SK-N-SH (cell line): ENCODE measurements at regions not wholly inside any gene's neighbourhood (a gene's known extent, or its start where the extent isn't known, plus 50 kb on each side); places are given as distances from the start of the nearest gene placed in this dataset.

Experiments used
- CTCF ChIA-PET: fragments of 300-600, 350-600 bp; formaldehyde crosslinking; extraction: SDS; loops from one replicate; lab custom pipeline; 2021; lab: Yijun Ruan, JAX
- POLR2A ChIA-PET: fragments of 350-600 bp; sonication (Branson Sonifier 250); formaldehyde crosslinking; extraction: SDS; loops from one replicate; lab custom pipeline; 2020; ENCODE audit warnings: antibody characterized with exemption, inconsistent platforms; lab: Yijun Ruan, JAX
- DNase-seq: peaks from one replicate; pipeline ENCODE4 v3.0.0; 2012
- H2AFZ ChIP-seq: fragments of 200-600 bp; sonication (generic); 2 replicates; pipeline ENCODE4 v1.8.1; 2016; ENCODE audit warnings: antibody characterized with exemption, mild to moderate bottlenecking, low read depth
- H3F3A ChIP-seq: fragments of 200-600 bp; sonication (generic); replicated peaks from 2 replicates; pipeline ENCODE3; 2016; ENCODE audit warnings: antibody characterized with exemption, mild to moderate bottlenecking; ENCODE audit not compliant: insufficient read depth
- H3K27ac ChIP-seq, 2 experiments: fragments of 200-500 bp in 1 of 2; fragments of 200-600 bp in 1 of 2; sonication (Bioruptor generic) in 1 of 2; sonication (generic), shearing (Covaris generic) in 1 of 2; 2 replicates each; pipeline versions ENCODE4 v1.5.1 to v1.6.1; 2014 to 2016; ENCODE audit warnings: low read depth in 2 of 2, inconsistent platforms in 1 of 2, low read length in 1 of 2, mild to moderate bottlenecking in 1 of 2, mixed read lengths in 1 of 2
- H3K27me3 ChIP-seq: fragments of 200-600 bp; sonication (generic), shearing (Covaris generic); 2 replicates; pipeline ENCODE4 v1.6.1; 2016; ENCODE audit warnings: mixed run types; ENCODE audit not compliant: insufficient read depth
- H3K36me3 ChIP-seq, 2 experiments: fragments of 200-500 bp in 1 of 2; fragments of 200-600 bp in 1 of 2; sonication (Bioruptor generic) in 1 of 2; sonication (generic) in 1 of 2; replicated peaks in 1 of 2; 2 replicates each; pipeline versions ENCODE3 to v1.5.1; 2014 to 2016; ENCODE audit warnings: low read length in 1 of 2, mild to moderate bottlenecking in 1 of 2; ENCODE audit not compliant: insufficient read depth in 2 of 2, control insufficient read depth in 1 of 2
- H3K4me1 ChIP-seq, 2 experiments: fragments of 200-500 bp in 1 of 2; fragments of 200-600 bp in 1 of 2; sonication (Bioruptor generic) in 1 of 2; sonication (generic), shearing (Covaris generic) in 1 of 2; 2 replicates each; pipeline versions ENCODE4 v1.5.1 to v1.6.1; 2014 to 2016; ENCODE audit warnings: low read depth in 1 of 2, low read length in 1 of 2, mixed run types in 1 of 2; ENCODE audit not compliant: insufficient read depth in 2 of 2, control insufficient read depth in 1 of 2
- H3K4me2 ChIP-seq: fragments of 200-600 bp; sonication (generic), shearing (Covaris generic); 2 replicates; pipeline ENCODE4 v1.6.1; 2017; ENCODE audit warnings: mixed run types
- H3K4me3 ChIP-seq, 2 experiments: fragments of 200-500 bp in 1 of 2; fragments of 200-600 bp in 1 of 2; sonication (Bioruptor generic) in 1 of 2; sonication (generic), shearing (Covaris generic) in 1 of 2; 2 replicates each; pipeline versions ENCODE4 v1.5.1 to v1.8.1; 2014 to 2016; ENCODE audit warnings: low read depth in 2 of 2, inconsistent platforms in 1 of 2, low read length in 1 of 2, mild to moderate bottlenecking in 1 of 2, mixed read lengths in 1 of 2, moderate library complexity in 1 of 2
- H3K79me2 ChIP-seq: fragments of 200-600 bp; sonication (generic); 2 replicates; pipeline ENCODE4 v1.8.1; 2017; ENCODE audit warnings: mild to moderate bottlenecking; ENCODE audit not compliant: insufficient read depth
- H3K9ac ChIP-seq: fragments of 200-600 bp; sonication (generic); 2 replicates; pipeline ENCODE4 v1.6.1; 2017; ENCODE audit warnings: mixed run types
- H3K9me2 ChIP-seq: fragments of 200-600 bp; sonication (generic); 2 replicates; pipeline ENCODE4 v1.6.1; 2017; ENCODE audit warnings: mixed run types
- H3K9me3 ChIP-seq: fragments of 200-600 bp; sonication (generic); 2 replicates; pipeline ENCODE4 v1.6.1; 2017; ENCODE audit warnings: mixed run types, mild to moderate bottlenecking, moderate library complexity
- H4K20me1 ChIP-seq: fragments of 200-600 bp; sonication (generic); 2 replicates; pipeline ENCODE4 v1.6.1; 2017; ENCODE audit warnings: mild to moderate bottlenecking, mixed run types; ENCODE audit not compliant: insufficient read depth
- ELF1 ChIP-seq: IDR thresholded peaks from 2 replicates; pipeline ENCODE4 v1.4.0; 2012
- EP300 ChIP-seq, 2 experiments: IDR thresholded peaks; 2 replicates each; pipeline versions ENCODE4 v1.4.0 to v1.6.1; 2012; ENCODE audit warnings: borderline replicate concordance in 1 of 2, low read depth in 1 of 2, low read length in 1 of 2
- GATA2 ChIP-seq: sonication (generic); formaldehyde crosslinking; IDR thresholded peaks from 2 replicates; pipeline ENCODE4 v1.5.0; 2020; ENCODE audit warnings: mild to moderate bottlenecking, missing genetic modification reagents
- IRF3 ChIP-seq: fragments of 150-350 bp; IDR thresholded peaks from 2 replicates; pipeline ENCODE4 v1.6.1; 2016; ENCODE audit warnings: mild to moderate bottlenecking, low read depth, low read length
- JUND ChIP-seq: IDR thresholded peaks from 2 replicates; pipeline ENCODE4 v1.4.0; 2012
- MAX ChIP-seq: IDR thresholded peaks from 2 replicates; pipeline ENCODE4 v1.4.0; 2012; ENCODE audit warnings: low read depth
- MEF2A ChIP-seq: IDR thresholded peaks from 2 replicates; pipeline ENCODE4 v1.4.0; 2012; ENCODE audit warnings: low read depth, borderline replicate concordance
- NRF1 ChIP-seq: IDR thresholded peaks from 2 replicates; pipeline ENCODE4 v1.6.1; 2012; ENCODE audit warnings: low read depth, mild to moderate bottlenecking, low read length
- POLR2AphosphoS5 ChIP-seq: IDR thresholded peaks from 2 replicates; pipeline ENCODE4 v1.6.1; 2012; ENCODE audit warnings: low read depth, low read length
- RAD21 ChIP-seq: IDR thresholded peaks from 2 replicates; pipeline ENCODE4 v1.6.1; 2012; ENCODE audit warnings: mild to moderate bottlenecking, low read length
- RFX5 ChIP-seq: IDR thresholded peaks from 2 replicates; pipeline ENCODE4 v1.6.1; 2012; ENCODE audit warnings: mild to moderate bottlenecking, improper control_type of control experiment, low read length
- USF1 ChIP-seq: IDR thresholded peaks from 2 replicates; pipeline ENCODE4 v1.4.0; 2012; ENCODE audit warnings: low read depth, borderline replicate concordance
- ZBTB33 ChIP-seq: IDR thresholded peaks from 2 replicates; pipeline ENCODE4 v1.4.0; 2012; ENCODE audit warnings: low read depth, borderline replicate concordance

GRCh38 chr13:38239874-38240273, 109.8 kb upstream of the UFM1 start:
- DNase-seq, result no peak
- H3K9me2 ChIP-seq, result no peaks in the 10 kb centered on the region

More at GRCh38 chr13:38239874-38240273, 109.8 kb upstream of the UFM1 start:
- no peak overlapping the region for H3K9ac ChIP-seq
- no peak overlapping the region for H3K4me2 ChIP-seq
- H3K27ac ChIP-seq, result no peak overlapping the region
- no peaks in the 10 kb centered on the region for H3K4me1 ChIP-seq
- no peaks in the 10 kb centered on the region for H4K20me1 ChIP-seq
- H3K9me3 ChIP-seq, result no peaks in the 10 kb centered on the region
- H3K36me3 ChIP-seq, result no peaks in the 10 kb centered on the region
- H3F3A ChIP-seq, result no peaks in the 10 kb centered on the region
- no peaks in the 10 kb centered on the region for H3K79me2 ChIP-seq
- ChIA-PET CTCF (no interaction called here), POLR2A (no interaction called here)
- no peak overlapping the region for H3K4me3 ChIP-seq
- no peaks in the 10 kb centered on the region for H3K27me3 ChIP-seq
- H2AFZ ChIP-seq, result no peak overlapping the region
- TF ChIP-seq JUND (no peak), MEF2A (no peak), IRF3 (no peak), ZBTB33 (no peak), ELF1 (no peak), POLR2AphosphoS5 (no peak), NRF1 (no peak), EP300 (IDR thresholded peaks at IDR 0.05; ENCODE audit: borderline replicate concordance in 1 of 2, low read depth in 1 of 2, low read length in 1 of 2) (no peak), GATA2 (CRISPR knock-in tag) (no peak), USF1 (no peak), MAX (no peak), RFX5 (no peak), RAD21 (no peak)
